HG03095 (cell line): ENCODE measurements at regions not wholly inside any gene's neighbourhood (a gene's known extent, or its start where the extent isn't known, plus 50 kb on each side); places are given as distances from the start of the nearest gene placed in this dataset.

Experiments used
- ATAC-seq: cut with Tn5 transposase; IDR thresholded peaks from one replicate; pipeline ENCODE4 v1.9.1; 2021; ENCODE audit warnings: moderate library complexity; ENCODE audit not compliant: unreplicated experiment

DNA sequence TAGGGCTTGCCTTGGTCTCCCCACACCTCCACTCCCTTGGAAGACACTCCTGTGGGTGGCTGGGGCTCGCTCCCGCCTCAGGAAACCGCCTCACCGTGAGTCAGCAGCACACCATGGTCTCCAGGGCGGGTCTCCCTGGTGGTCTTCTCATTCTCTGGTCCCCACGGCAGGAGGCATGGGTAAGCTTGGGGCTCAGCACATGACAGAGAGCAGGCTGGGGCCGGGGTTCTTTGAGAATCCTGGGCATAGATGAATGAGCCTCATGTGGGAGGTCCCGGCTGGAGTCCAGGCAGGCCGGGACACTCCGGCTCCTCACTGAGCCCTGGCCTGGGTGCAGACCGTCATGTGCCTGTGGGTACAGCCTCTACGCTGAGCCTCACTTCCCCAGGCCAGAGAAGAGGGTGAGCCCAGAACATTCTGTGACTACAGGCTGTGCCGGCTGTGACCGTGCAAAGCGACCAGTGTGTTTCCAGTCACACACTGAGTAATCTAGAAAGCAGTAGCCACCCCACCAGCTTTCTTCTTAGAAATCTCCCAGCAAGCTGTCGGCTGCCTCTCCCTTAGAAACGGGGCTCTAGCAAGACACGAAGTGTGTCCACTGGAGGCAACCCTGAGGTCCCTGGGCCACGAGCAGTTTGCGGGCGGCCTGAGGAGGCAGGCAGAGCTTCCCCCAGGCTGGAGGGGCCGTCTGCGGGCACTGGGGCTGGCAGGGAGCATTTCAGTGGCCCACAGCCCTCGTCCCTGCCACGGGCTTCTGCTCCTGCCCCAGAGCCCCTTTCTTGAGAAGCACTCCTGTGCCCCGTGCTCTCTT, 93.1 kb downstream of the RHOB start:
- no peak for ATAC-seq

DNA sequence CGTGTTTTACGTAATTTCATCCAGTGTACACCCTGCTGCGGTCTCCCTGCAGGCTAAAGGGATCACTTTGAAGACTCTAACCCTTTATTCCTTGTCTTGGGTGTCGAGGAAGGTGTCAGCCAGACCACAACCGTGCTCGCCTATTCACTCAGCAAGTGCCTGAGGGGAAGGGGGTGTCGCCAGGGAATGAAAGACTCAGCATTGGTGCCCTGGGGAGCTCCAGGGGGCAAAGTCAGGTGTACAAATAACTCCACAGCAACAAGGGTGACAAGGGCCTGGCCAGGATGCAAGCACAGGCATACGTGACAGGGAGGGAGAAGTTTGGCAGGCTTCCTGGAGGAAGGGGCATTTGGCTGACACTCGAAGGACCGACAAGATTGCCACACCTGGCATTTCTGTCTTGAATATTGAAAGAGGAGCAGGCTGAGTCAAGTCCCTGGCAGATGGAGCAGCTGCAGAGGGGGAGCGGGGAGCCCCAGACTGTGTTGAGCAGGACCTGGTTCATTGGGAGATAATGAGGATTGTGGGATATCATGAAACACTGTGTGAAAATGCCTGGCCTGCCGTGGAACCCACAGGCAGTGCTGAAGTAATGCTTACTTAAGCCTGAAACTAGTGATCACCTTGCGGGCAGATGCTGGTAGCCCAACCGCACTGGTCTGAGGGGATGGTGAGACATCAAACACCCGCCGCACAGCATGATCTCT, 93.9 kb downstream of the RHOB start:
- ATAC-seq, result no peak

DNA sequence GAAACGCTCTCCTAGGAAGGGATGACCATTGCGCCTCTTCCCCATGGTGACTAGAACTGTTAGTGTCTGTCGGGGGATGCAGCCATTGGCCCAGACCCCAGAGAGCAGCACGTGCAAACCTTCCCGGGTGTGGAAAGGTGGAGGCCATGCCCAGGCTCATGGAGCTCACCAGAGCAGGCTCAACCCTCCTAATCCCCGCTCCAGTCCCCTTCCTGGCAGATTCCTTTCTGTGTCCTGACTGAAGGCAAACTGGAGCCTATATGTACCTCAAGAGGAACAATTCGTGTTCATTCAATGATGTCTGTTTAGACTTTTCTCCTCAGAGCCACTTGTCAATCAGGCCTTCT, 94.4 kb downstream of the RHOB start:
- ATAC-seq, result no peak

DNA sequence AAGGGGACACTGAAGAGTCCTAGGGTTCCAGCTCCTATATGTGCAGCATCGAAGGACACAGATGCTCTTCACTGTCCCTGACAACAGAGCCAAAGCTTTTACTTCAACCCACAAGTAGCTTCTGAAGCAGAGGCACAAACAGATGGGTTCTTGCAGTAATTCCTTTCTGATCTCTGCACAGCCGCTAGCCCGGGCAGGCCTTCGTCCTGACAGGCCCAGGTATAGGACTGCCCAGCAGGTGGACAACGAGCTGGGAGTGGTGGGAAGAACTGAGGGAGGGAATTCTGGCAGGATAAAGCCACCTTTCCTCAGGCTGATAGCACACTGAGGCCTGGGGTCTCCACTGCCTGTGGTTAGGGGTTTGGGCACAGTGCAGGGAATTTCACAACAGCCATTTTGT, 94.8 kb downstream of the RHOB start:
- ATAC-seq, result no peak

DNA sequence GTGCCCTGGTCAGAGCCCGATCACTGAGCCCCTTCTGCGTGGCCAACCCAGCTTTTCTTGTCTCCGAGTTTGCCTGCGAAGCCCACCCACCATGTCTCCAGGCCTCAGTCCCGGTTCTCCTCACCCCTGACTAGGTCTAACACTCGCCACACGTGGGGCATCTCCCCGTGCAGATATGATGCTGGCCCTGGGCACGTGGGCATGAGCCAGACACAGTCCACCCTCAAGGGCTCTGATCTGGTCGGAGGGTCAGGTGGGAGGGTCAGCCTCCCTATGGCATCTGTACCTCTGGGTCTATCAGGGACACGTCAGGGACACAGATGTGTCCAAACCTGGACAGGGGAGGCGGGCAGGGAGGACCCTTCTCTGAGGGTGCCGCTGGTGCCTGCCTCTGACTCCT, 95.4 kb downstream of the RHOB start:
- no peak for ATAC-seq

DNA sequence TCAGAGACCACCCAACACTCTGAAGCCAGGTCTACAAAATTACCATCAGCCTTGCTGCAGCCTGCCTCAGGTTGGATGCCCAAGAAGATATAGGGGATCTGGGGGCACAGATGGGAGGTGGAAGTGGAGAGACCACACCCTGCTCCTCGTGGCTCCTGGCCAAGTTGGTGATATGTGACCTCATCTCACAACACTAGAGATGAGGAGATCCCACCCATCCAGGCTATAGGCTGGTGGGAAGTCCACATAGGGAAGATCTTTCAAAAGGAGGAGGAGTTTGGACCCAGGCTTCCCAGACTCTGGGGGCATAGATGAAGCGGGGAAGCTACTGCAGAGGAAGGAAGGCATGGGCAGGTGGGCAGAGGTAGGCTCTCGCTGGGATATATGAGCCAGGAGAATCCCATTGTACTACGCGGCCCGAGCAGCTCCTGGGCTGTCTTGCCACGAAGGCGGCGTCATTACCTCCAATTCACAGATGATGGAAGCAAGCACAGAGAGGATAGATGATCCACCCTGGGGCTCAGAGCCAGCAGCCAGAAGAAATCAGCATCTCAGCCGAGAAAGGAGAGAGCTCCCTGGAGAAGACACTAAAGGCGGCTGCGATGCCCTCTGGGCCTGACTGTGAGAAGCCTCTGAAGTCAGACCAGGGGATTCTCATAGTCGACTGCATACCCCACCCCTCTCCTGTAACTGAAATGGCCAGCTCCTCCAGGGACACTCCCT, 96.0 kb downstream of the RHOB start:
- no peak for ATAC-seq

DNA sequence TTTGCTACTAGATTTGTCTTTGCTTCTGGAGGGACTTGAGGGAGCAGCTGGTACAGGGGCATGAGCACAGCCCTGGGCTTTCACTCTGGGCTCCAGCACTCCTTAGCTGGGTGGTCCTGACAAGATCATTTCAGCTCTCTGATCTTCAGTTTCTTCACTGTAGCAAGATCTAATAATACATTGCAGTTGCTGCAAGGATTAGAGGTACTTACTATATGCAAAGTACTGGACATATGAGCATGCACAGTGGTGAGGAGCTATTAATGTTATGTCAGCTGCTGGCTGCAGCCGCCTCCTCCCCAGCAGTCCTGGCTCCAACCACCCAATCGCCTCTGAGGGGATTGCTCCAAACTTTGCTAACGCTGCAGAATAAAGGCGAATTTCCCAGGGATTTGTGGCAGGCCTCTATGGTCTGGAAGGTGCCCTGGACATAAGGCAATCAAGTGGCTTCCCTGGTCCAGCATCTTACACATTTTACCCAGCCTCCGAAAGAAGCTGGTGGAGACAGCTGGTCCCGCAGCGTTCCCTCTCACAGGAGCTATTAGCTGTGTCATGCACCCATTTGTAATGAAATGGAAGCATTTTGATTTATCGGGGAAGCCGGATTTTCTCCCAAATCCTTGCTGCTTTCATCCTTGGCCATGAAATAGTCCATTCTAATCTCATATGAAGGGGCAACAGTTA, 96.7 kb downstream of the RHOB start:
- ATAC-seq, result no peak

DNA sequence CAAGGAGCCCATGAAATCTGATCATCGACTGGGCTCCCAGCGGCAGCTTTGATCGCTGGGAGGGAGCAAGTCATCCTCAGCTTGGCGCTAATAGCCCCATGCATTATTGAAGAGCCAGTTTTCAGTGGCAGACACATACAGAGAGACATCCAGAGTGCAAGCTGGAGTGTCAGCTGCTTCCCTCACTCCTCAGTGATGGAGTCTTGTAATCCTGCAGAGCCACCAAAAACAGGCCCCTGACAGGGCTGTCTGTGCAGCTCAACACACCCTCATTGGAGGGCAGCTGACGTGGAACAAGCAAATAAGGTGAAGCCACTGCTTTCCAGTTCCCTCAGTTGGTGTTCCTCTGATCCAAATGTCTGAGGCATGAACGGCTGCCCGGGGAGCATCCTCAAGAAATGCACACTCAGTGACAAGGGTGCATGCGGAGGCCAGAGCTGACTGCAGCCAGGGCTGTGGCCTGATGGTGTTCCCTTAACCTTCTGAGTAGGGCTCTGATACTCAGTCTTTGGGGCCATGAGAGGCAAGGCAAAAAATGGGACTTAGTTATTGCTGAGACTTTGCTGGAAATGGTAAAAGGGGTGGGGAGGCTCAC, 97.4 kb downstream of the RHOB start:
- no peak for ATAC-seq

DNA sequence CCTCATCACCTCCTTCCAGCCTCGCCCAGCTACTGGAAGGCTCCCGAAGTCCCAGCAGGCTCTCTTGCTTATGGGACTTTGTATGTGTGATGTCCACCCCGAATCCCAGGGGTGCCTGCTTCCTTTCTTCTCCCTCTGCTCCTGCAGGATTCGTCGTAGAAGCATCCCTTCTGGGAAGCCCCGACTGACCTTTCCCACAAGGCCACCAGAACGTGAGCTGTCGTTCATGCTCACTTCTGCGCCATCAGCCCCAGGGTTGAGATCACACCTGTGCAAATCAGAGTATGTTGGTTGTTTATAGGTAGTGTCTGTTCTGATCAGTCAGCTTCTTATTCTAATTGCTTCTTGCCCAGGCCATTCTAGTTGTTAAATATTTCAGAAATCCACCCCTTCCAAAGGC, 101.8 kb downstream of the HS1BP3 start:
- ATAC-seq, result no peak

DNA sequence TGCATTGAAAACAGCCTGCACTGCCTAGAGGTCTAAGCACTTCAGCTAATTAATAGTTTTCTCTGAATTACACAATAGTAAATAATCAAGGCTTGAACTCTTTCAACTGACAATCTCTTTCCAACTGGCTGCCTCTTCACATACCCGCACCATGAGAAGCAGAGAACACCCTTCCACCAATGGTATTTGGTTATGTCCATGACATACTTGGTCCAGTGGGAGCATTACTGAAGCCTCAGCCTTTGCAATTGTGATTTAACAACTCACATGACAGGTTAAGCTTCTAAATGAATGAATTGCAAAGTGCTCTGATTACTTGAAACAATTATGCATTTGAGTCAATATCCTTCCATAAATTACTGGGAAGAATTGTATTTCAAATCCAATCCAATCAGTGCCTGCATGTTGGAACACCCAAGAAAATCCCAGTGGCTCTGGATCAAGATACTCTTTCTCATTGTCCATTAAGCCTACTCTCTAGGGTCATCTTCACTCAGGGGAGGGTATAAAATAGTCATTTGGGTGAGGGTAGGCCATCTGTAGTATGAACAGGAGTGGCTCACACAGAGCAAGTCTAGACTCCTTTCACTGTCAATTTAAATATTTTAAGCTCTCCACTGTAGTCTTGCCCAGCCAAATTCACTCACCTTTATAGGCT, 101.1 kb downstream of the HS1BP3 start:
- ATAC-seq, result no peak

DNA sequence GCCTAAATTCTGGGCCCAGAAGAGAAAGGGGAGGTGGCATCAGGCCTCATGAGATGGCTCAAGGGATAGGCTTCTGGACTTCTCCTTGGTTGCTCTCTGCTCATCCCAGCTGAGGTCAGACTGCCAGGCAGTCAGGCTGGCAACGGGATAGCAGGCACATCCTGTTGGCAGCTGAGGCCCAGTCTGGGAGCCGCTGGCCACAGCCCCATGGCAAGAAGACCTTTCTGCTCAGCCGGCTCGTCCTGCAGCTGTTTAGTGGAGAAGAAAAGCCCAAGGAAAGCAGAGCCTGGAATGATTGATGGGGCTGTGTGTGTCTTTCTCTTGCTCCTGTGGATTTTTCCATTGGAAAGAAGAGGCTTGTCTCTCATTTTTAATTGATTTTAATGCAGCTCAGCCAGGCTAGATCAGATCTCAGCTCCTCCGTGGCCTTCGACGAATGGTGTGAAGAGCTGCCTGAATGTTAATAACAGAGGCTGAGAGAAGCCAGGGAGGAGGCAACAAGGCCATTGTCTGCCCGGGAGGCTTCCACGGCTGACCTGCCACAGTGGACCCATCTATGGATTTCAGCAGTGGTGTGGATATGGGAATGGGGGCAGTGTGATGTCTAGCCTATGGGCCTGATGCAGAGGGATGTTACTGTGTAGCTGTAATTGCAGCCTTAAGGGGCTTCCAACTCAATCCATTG, 99.5 kb downstream of the HS1BP3 start:
- no peak for ATAC-seq

DNA sequence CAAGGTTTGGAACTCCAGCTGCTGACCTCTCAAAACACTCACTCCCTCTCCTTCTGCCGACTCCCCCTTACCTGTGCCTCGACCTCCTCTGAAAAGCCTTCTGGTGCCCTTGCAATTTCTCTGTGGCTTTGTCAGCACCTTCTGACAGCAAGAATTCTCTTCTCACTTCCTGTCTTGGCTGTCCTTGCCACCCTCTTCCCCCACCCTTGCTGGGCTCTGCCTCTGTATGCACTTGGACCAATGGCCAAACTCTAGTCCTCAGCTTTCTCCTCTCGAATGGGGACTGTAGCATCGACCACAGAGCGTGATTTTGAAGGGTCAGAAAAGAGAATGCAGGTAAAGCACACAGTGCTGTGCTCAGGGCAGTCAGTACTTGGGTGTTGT, 99.0 kb downstream of the HS1BP3 start:
- no peak for ATAC-seq

DNA sequence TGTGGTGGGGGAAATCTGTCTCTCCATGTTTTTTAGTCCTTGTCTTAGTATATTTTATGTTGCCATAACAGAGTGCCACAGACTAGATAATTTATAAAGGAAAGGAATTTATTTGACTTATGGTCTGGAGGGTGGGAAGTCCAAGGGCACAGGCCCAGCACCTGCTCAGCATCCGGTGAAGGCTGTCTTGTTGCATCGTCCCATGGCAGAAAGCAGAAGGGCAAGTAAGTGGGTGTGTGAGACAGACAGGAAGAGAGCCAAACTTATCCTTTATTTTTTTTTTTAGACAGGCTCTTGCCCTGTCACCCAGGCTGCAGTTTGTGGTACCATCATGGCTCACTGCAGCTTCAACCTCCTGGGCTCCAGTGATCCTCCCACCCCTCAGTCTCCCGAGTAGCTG, 98.1 kb downstream of the HS1BP3 start:
- no peak for ATAC-seq

DNA sequence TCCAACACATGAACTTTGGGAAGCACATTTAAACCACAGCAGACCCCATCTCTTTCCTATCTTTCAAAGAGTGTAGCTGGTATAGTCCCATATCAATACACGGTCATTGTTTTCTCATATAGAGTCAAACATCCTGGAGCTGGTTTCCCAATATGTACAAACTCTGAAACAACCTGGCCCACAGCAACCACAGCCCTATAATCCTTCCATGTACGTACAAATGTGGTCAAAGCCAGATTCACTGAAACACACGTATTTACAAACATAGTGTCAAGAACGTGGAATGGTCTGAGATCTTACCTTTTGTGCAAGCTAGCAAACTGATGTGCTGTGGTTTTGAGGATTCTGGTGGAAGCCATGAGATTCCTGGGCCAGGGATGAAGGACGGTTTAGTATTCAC, 97.3 kb downstream of the HS1BP3 start:
- ATAC-seq, result no peak

DNA sequence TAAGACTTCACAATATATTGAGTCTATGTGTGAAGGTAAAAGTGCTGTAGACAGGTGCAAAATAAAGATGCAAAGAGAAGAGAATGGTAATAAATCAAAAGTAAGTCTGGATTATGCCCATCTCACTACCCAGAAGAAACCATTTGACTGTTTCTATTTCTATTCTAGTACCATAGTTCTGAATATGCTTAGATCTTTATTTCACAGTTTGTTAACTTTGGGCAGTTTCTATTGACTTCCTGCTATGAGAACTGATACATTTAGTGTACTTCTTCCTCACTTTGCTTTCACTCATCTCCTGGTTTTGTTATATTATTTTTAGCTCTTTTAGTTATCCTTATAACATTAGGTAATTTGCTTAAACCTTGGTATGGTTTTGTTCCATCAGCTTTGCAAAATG, 94.9 kb downstream of the HS1BP3 start:
- no peak for ATAC-seq

DNA sequence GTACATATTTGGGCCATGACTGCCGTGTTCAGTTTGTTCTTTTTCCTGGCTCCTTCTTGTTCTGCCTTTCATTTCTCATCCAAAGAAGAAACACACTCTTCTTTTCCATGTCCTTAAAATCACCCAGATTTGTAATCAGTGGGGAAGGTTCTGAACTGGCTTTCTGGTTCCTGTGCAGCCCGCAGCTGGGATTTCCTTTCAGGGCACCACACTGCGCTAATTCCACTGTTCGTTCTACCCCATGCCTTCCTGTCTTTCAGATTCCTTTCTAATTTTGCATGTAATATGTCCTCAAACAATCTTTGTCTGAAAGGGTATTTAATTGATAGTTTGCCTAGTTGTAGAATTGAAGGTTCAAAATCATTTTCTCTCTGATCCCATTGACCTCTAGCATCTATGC, 94.1 kb downstream of the HS1BP3 start:
- no peak for ATAC-seq

DNA sequence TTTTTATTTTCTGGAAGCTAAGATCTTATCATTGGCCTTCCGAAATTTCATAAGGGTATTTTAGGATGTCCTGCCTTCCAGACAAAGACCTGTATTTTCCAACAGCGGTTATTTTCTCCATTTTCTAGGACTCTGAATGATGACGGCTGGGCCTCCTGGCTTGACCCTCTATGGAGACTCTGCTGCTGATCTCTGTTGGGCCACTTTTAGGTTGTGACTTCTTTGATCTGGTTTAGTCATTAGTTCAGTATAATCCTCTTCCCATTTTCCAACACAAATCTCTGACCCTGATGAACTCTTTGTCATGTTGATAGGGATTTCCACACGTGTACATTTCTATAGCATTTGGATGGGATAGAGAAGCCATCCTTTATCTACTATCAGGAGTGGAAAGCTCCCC, 93.7 kb downstream of the HS1BP3 start:
- no peak for ATAC-seq

DNA sequence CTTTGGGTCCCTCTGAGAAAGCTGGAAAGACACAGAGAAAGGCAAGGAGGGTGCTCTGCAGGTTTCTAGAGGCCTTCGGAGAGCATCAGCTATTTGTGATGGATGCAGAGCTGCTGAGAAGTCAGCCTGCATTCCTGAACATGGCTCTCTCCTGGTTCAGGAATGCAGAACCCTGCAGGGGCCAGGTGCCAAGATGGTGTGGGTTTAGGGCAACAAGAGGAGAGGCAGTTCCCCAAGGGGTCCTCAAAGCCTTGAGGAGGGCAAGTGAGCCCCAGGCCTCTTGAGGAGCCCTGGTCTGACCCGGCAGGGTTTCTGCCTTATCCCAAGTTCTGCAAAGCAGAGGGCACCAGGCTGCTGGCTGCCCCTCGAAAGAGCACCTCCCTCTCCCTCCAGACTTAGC, 93.3 kb downstream of the HS1BP3 start:
- ATAC-seq, result no peak

DNA sequence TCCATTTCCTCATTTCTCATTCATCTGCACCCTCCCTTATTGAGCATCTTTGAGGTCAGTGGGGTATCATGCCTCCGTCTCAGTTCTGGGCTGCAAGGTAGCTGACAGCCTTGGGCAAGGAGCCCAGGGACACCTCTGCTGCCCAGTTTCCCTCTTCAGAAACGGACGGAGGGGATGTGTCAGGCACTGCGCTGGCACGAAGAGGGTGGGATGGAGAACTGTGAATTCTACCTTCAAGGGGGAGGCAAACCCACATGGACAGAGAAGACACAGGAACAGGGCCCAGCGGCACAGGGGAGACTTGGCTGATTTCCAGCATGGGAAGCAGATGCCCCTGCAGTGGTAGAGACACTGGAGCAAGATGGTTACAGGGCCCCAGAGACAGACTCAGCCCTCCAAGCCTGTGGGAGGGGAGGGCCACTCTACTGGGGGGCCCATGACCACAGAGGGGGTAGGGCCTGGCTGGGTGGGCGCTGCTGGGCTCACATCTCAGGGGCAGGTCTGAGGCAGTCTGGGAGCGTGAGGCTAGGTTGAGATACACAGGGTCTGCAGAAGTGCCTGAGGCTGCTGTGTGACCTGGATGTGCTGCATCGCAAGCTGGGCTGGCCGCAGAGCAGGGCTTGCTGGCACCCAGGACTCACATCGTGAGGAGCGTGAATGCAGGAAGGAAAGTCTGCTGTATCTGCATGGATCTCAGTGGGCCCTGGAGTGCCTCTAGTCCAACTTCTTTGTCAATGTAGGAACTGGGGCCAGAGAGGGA, 92.3 kb downstream of the HS1BP3 start:
- ATAC-seq, result no peak
